Smooth muscle cell (in vitro differentiated cells): ENCODE measurements at regions not wholly inside any gene's neighbourhood (a gene's known extent, or its start where the extent isn't known, plus 50 kb on each side); places are given as distances from the start of the nearest gene placed in this dataset.

Experiments used
- DNase-seq: peaks from one replicate; lab custom pipeline; 2025; ENCODE audit not compliant: unreplicated experiment; lab: John Stamatoyannopoulos, UW
- H2AFZ ChIP-seq: fragments of 200-600 bp; sonication (generic); 2 replicates; pipeline ENCODE4 v1.6.0; 2016; ENCODE audit warnings: antibody characterized with exemption, low read depth, mild to moderate bottlenecking
- H3F3A ChIP-seq: fragments of 200-600 bp; sonication (generic); 2 replicates; pipeline ENCODE4 v1.6.0; 2017; ENCODE audit warnings: antibody characterized with exemption, low read depth
- H3K27ac ChIP-seq: fragments of 200-600 bp; sonication (generic); 2 replicates; pipeline ENCODE4 v1.5.1; 2016; ENCODE audit warnings: low read depth, mild to moderate bottlenecking
- H3K27me3 ChIP-seq: fragments of 200-600 bp; sonication (generic); 2 replicates; pipeline ENCODE4 v1.6.1; 2016; ENCODE audit warnings: low read depth, mild to moderate bottlenecking
- H3K36me3 ChIP-seq: fragments of 200-600 bp; sonication (generic); 2 replicates; pipeline ENCODE4 v1.5.1; 2016; ENCODE audit warnings: low read depth
- H3K4me1 ChIP-seq: fragments of 200-600 bp; sonication (generic); 2 replicates; pipeline ENCODE4 v1.5.1; 2016; ENCODE audit warnings: low read depth
- H3K4me2 ChIP-seq: fragments of 200-600 bp; sonication (generic); 2 replicates; pipeline ENCODE4 v1.6.0; 2016; ENCODE audit warnings: mild to moderate bottlenecking
- H3K4me3 ChIP-seq: fragments of 200-600 bp; sonication (generic); 2 replicates; pipeline ENCODE4 v1.5.1; 2016; ENCODE audit warnings: mild to moderate bottlenecking
- H3K79me2 ChIP-seq: fragments of 200-600 bp; sonication (generic); 2 replicates; pipeline ENCODE4 v1.6.0; 2016; ENCODE audit warnings: low read depth, mild to moderate bottlenecking
- H3K9ac ChIP-seq: fragments of 200-600 bp; sonication (generic); 2 replicates; pipeline ENCODE4 v1.6.0; 2016; ENCODE audit warnings: low read depth
- H3K9me3 ChIP-seq: fragments of 200-600 bp; sonication (generic); replicated peaks from 2 replicates; pipeline ENCODE4 v1.5.1; 2016; ENCODE audit warnings: low read depth
- H4K20me1 ChIP-seq: fragments of 200-600 bp; sonication (generic); 2 replicates; pipeline ENCODE4 v1.6.0; 2016; ENCODE audit warnings: low read depth
- WGBS: methylation state at CpG from one replicate; pipeline ENCODE4 v1.1.7; 2016; ENCODE audit warnings: low lambda C conversion rate; 5-methylcytosine and 5-hydroxymethylcytosine counted together
- TF ChIP-seq, protein P1 (sequence below): fragments of 200-600 bp; sonication (generic); IDR thresholded peaks from 2 replicates; pipeline ENCODE4 v1.5.1; 2017; ENCODE audit warnings: borderline replicate concordance, mild to moderate bottlenecking, antibody characterized with exemption; ENCODE audit not compliant: insufficient read depth, poor library complexity, severe bottlenecking

DNA sequence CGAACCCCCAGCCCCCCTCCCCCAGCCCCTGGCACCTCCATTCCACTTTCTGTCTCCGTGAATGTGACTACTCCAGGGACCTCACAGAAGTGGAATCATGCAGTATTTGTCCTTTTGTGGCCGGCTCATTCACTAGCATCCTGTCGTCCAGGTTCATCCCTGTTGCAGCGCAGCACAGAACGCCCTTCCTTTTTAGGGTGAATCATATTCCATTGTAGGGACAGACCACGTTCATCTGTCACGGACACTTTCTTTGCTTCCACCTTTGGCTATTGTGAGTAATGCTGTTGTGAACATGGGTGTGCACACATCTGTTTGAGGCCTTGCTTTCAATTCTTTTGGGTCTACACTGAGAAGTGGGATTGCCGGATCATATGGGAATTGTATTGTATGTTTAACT lies 148.9 kb upstream of the IQSEC1 start:
- no peaks in the 10 kb centered on the region for H3K27me3 ChIP-seq
- H3K27ac ChIP-seq, result no peak overlapping the region
- H3K79me2 ChIP-seq, result no peaks in the 10 kb centered on the region
- H3K9ac ChIP-seq, result no peak overlapping the region
- H3K4me3 ChIP-seq, result no peak overlapping the region
- peaks cover 5% of the 10 kb centered on the region for H4K20me1 ChIP-seq
- H2AFZ ChIP-seq, result no peak overlapping the region
- H3K4me2 ChIP-seq, result no peak overlapping the region
- H3K4me1 ChIP-seq, result no peaks in the 10 kb centered on the region
- no peaks in the 10 kb centered on the region for H3K36me3 ChIP-seq
- no peak for DNase-seq
- TF ChIP-seq, protein P1, sequence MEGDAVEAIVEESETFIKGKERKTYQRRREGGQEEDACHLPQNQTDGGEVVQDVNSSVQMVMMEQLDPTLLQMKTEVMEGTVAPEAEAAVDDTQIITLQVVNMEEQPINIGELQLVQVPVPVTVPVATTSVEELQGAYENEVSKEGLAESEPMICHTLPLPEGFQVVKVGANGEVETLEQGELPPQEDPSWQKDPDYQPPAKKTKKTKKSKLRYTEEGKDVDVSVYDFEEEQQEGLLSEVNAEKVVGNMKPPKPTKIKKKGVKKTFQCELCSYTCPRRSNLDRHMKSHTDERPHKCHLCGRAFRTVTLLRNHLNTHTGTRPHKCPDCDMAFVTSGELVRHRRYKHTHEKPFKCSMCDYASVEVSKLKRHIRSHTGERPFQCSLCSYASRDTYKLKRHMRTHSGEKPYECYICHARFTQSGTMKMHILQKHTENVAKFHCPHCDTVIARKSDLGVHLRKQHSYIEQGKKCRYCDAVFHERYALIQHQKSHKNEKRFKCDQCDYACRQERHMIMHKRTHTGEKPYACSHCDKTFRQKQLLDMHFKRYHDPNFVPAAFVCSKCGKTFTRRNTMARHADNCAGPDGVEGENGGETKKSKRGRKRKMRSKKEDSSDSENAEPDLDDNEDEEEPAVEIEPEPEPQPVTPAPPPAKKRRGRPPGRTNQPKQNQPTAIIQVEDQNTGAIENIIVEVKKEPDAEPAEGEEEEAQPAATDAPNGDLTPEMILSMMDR, result no peak
- no peaks in the 10 kb centered on the region for H3F3A ChIP-seq
- no peaks in the 10 kb centered on the region for H3K9me3 ChIP-seq
- whole genome bisulfite sequencing, result 95% methylated on average over 8 of the region's 9 CpGs

DNA sequence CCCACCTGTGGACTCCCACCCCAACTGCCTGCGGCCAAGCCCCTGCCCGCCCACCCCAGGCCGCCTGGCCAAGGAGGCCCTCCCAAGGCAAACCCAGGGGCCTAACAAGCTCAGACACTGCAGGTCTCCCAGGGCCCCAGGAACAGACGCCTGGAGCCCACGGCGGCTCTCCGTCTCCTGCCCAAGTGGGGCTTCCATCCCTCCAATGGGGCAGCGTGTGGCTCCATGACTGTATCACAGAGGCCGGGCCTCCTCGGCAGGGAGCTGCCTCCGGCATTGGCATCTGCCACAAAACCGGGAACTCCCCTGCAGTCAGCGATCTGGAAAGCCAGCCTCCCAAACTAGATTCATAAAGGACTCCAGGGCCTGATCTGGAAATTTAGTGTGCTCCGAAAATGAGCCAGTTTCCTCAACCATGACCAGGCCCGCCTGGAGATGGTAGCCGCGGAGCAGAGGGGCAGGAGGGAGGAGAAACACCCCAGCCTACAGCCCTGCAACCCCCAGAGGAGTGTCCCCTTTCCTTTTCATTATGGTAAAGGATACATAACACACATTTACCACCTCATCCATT lies 148.3 kb upstream of the IQSEC1 start:
- H3K27me3 ChIP-seq, result no peaks in the 10 kb centered on the region
- H3K36me3 ChIP-seq, result no peaks in the 10 kb centered on the region
- no peak for DNase-seq
- H3K27ac ChIP-seq, result no peak overlapping the region
- no peaks in the 10 kb centered on the region for H3F3A ChIP-seq
- H3K4me3 ChIP-seq, result no peak overlapping the region
- no peak overlapping the region for H2AFZ ChIP-seq
- H3K79me2 ChIP-seq, result no peaks in the 10 kb centered on the region
- no peaks in the 10 kb centered on the region for H3K4me1 ChIP-seq
- H4K20me1 ChIP-seq, result peaks cover 5% of the 10 kb centered on the region
- H3K4me2 ChIP-seq, result no peak overlapping the region
- WGBS, result 92% methylated on average over 13 of the region's 17 CpGs
- no peaks in the 10 kb centered on the region for H3K9me3 ChIP-seq
- no peak overlapping the region for H3K9ac ChIP-seq
- TF ChIP-seq, protein P1, result no peak

DNA sequence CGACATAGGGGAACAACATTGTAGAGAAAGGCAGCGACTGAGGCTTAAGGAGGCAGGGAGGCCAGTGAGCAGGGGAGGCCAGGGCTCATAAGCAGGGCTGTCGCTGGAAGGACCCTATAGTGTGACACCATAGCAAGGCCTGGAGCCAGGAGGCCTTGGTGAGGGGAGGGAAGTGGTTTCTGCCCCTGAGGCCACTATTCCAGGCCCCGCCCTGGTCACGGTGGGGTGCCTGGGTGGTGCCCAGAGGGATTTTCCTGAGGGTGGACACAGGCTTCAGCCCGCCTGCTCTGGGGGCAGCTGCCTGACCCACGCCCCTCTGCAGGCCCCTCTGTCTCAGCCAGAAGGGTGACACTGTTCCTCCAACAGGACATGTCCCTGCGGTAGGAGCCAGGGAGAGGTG lies 147.8 kb upstream of the IQSEC1 start:
- H2AFZ ChIP-seq, result no peak overlapping the region
- no peaks in the 10 kb centered on the region for H3K4me1 ChIP-seq
- no peaks in the 10 kb centered on the region for H3K36me3 ChIP-seq
- H3F3A ChIP-seq, result no peaks in the 10 kb centered on the region
- no peak overlapping the region for H3K27ac ChIP-seq
- no peaks in the 10 kb centered on the region for H3K79me2 ChIP-seq
- H3K27me3 ChIP-seq, result no peaks in the 10 kb centered on the region
- no peak overlapping the region for H3K4me3 ChIP-seq
- H3K9me3 ChIP-seq, result no peaks in the 10 kb centered on the region
- DNase-seq, result no peak
- WGBS, result 95% methylated on average over 8 of the region's 8 CpGs
- peaks cover 9% of the 10 kb centered on the region for H4K20me1 ChIP-seq
- H3K4me2 ChIP-seq, result no peak overlapping the region
- TF ChIP-seq, protein P1, result no peak
- no peak overlapping the region for H3K9ac ChIP-seq

DNA sequence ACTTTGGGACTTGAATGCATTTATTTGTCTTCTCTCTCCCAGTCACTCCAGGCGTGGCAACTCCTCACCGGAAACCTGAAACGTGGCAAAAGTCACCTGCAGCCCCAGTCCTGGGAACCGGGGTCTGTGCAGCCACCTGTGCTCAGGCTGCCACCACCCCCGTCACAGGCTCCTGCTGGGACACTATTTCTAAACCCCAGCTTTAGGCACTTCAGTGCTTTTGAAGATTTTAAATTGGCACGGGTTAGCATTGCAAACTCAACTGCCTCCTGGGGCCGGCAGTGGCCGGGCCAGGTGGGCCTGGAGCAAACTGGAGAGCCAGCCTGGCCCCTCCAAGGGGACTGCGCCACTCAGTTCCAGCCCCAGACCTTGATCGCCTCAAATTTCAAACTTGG lies 146.7 kb upstream of the IQSEC1 start:
- no peak for DNase-seq
- Histone ChIP-seq H3F3A (no peaks in the 10 kb centered on the region), H3K36me3 (no peaks in the 10 kb centered on the region), H2AFZ (no peak overlapping the region), H3K9ac (no peak overlapping the region), H3K4me1 (no peaks in the 10 kb centered on the region), H3K27ac (no peak overlapping the region), H3K4me3 (no peak overlapping the region), H4K20me1 (peaks cover 17% of the 10 kb centered on the region), H3K4me2 (no peak overlapping the region), H3K27me3 (no peaks in the 10 kb centered on the region), H3K9me3 (no peaks in the 10 kb centered on the region), H3K79me2 (no peaks in the 10 kb centered on the region)
- 87% methylated on average over 10 of the region's 10 CpGs for WGBS
- TF ChIP-seq, protein P1, result no peak
